Psoas muscle (tissue), 7 donors: ENCODE measurements at regions not wholly inside any gene's neighbourhood (a gene's known extent, or its start where the extent isn't known, plus 50 kb on each side); places are given as distances from the start of the nearest gene placed in this dataset.
"Not testable (repeated sequence)": the region's sequence is repeated elsewhere in the genome, so short reads cannot be mapped to it uniquely, and the experiment has no call there.

Source experiments
- ATAC-seq, 4 donors: fragments of 200-7000 bp; cut with Tn5 transposase; one replicate each; pipeline ENCODE4 v1.9.1; 2020; ENCODE audit warnings: moderate library complexity in 3 of 4, mild to moderate bottlenecking in 2 of 4
- DNase-seq, 2 donors: peaks; one replicate each; pipeline ENCODE4 v3.0.0-alpha.2; 2020
- H3K27ac ChIP-seq: fragments of 200-600 bp; one replicate; pipeline ENCODE4 v1.8.0; 2022
- H3K27me3 ChIP-seq, 3 donors: fragments of 200-600 bp in 1 of 3; one replicate each; pipeline versions ENCODE4 v1.6.1 to v1.8.0; 2013 to 2022; ENCODE audit warnings: low read length in 2 of 3, mild to moderate bottlenecking in 2 of 3, moderate library complexity in 1 of 3; ENCODE audit not compliant: insufficient read depth in 3 of 3
- H3K36me3 ChIP-seq, 2 donors: fragments of 200-600 bp in 1 of 2; one replicate each; pipeline versions ENCODE4 v1.6.1 to v1.8.0; 2013 to 2022; ENCODE audit warnings: low read depth in 1 of 2, mild to moderate bottlenecking in 1 of 2, moderate library complexity in 1 of 2; ENCODE audit not compliant: insufficient read depth in 1 of 2
- H3K4me1 ChIP-seq: fragments of 200-600 bp; one replicate; pipeline ENCODE4 v1.8.0; 2022
- H3K4me3 ChIP-seq: fragments of 200-600 bp; one replicate; pipeline ENCODE4 v1.8.0; 2022; ENCODE audit warnings: mild to moderate bottlenecking
- H3K9me3 ChIP-seq: fragments of 200-600 bp; one replicate; pipeline ENCODE4 v1.8.0; 2022
- CTCF ChIP-seq: fragments of 200-600 bp; IDR thresholded peaks from one replicate; pipeline ENCODE4 v1.8.0; 2022; ENCODE audit warnings: antibody characterized with exemption
- WGBS, 3 donors: extraction: QIAGEN DNeasy Blood & Tissue Kit; methylation state at CpG; one replicate each; pipeline versions ENCODE4 v1.1.6 to v1.1.7; 2013; 5-methylcytosine and 5-hydroxymethylcytosine counted together
- intact Hi-C, 2 donors: fragments of 100-400 bp; cut with DNase I; formaldehyde crosslinking; loops; one replicate each; pipeline versions ENCODE4 v1.11.0 to v1.14.2; 2022
- donor health status: healthy with polysubstance abuse.
- donor health status: DM: no; HTN: no; CAD: no; lungs with moderate emphysema.
- donor health status: Bipolar disorder and iron deficiency.
- donor health status: healthy.
- donor health status: DM: yes; HTN: yes; CAD: no.
- donor health status: DM: no; HTN: no; CAD: no.
- donor health status: DM: yes; HTN: yes; CAD: no.

GRCh38 chr6:10078581-10078980 lies 336.3 kb downstream of the TFAP2A start:
- no peak overlapping the region for H3K27ac ChIP-seq
- H3K36me3 ChIP-seq = no peaks in the 10 kb centered on the region
- TF ChIP-seq CTCF = no peak
- H3K27me3 ChIP-seq = no peaks in the 10 kb centered on the region
- DNase-seq (no peak), ATAC-seq (no peak)
- 83 to 84% (median 84%) methylated on average over 6 of the region's 6 CpGs for WGBS, 3 donors
- H3K4me3 ChIP-seq = no peak overlapping the region
- intact Hi-C loops = no loop called here
- H3K4me1 ChIP-seq = no peaks in the 10 kb centered on the region
- no peaks in the 10 kb centered on the region for H3K9me3 ChIP-seq

DNA sequence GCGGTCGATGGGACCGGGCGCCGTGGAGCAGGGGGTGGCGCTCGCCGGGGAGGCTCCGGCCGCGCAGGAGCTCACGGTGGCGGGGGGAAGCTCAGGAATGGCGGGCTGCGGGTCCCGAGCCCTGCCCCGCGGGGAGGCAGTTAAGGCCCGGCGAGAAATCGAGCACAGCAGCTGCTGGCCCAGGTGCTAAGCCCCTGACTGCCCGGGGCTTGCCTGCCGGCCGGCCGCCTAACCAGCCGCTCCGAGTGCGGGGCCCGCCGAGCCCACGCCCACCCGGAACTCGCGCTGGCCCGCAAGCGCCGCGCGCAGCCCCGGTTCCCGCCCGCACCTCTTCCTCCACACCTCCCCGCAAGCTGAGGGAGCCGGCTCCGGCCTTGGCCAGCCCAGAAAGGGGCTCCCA lies 340.1 kb downstream of the TFAP2A start:
- intact Hi-C loops, ATAC-seq, DNase-seq, H3K27me3 ChIP-seq, H3K9me3 ChIP-seq, H3K4me1 ChIP-seq, H3K36me3 ChIP-seq, H3K4me3 ChIP-seq, H3K27ac ChIP-seq: not testable (repeated sequence)
- 97 to 99% (median 97%) methylated on average over 26 to 45 of the region's 45 CpGs for WGBS, 3 donors

GRCh38 chr6:10073341-10073740 lies 341.5 kb downstream of the TFAP2A start:
- H3K9me3 ChIP-seq = no peaks in the 10 kb centered on the region
- H3K36me3 ChIP-seq = no peaks in the 10 kb centered on the region
- H3K4me1 ChIP-seq = no peaks in the 10 kb centered on the region
- DNase-seq (no peak), ATAC-seq (no peak)
- no peak overlapping the region for H3K4me3 ChIP-seq
- TF ChIP-seq CTCF = no peak
- intact Hi-C loops = no loop called here
- 47 to 69% (median 49%) methylated on average over 9 of the region's 9 CpGs for WGBS, 3 donors
- H3K27me3 ChIP-seq = no peaks in the 10 kb centered on the region
- no peak overlapping the region for H3K27ac ChIP-seq

DNA sequence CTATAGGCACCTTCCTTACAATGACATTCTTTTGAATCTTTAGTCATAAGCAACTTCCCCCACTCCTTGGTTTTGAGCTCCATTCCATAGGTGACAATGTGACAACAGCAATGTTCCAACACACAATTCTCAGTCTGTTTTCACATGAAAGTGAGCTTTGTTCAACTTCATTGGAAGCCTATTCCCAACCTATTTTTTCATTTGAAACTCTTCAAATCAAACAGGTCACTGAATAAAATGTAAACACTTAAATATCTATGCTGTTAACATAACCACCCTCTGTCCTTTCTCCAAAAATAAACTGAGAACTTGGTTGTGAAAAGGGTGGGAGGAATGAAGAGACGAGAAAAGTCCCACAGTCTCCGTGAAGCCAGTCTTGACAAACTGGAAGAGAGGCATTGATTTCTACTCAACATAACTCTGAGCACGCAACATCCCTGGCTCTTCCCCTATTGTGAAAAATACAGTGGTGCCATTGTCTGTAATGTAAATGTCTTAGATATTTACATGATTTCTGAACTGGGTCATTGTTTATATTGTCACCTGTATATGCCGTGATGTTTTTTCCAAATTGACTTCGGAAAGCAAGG lies 343.1 kb downstream of the TFAP2A start:
- H3K27me3 ChIP-seq = no peaks in the 10 kb centered on the region
- H3K4me1 ChIP-seq = no peaks in the 10 kb centered on the region
- DNase-seq (no peak), ATAC-seq (no peak)
- TF ChIP-seq CTCF = no peak
- H3K4me3 ChIP-seq = no peak overlapping the region
- 80 to 88% (median 81%) methylated on average over 5 of the region's 5 CpGs for WGBS, 3 donors
- no peak overlapping the region for H3K27ac ChIP-seq
- H3K36me3 ChIP-seq = no peaks in the 10 kb centered on the region
- no peaks in the 10 kb centered on the region for H3K9me3 ChIP-seq
- intact Hi-C loops = no loop called here

DNA sequence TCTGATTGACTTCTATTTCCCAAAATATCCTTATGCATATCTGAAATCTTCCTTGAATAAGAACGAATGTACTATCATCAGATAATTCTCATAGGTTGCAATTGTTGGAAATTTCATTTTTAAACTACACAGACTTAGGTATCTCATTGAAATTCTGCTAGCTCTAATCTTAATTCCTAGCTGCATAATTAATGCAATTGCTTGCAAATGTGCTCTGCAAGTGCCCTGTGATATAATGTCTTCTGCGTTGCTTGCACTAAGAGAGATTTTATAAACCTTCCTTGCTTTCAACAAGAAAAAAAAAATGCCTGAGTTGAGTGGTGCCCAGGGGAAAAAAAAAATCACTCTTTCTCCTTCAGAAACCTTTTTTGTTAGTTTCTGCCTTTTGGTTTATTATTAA lies 354.9 kb downstream of the TFAP2A start:
- Histone ChIP-seq H3K27ac (no peak overlapping the region), H3K4me3 (no peak overlapping the region), H3K36me3 (no peaks in the 10 kb centered on the region), H3K27me3 (no peaks in the 10 kb centered on the region), H3K4me1 (no peaks in the 10 kb centered on the region), H3K9me3 (no peaks in the 10 kb centered on the region)
- ATAC-seq = no peak
- DNase-seq = no peak
- WGBS, 3 donors = 57 to 62% (median 58%) methylated on average over 2 of the region's 2 CpGs
- intact Hi-C loops = no loop called here
- TF ChIP-seq CTCF = no peak
